NCI-H2196 treated with DMSO at 0.1 percent for 48 hours (cell line): ENCODE measurements at regions not wholly inside any gene's neighbourhood (a gene's known extent, or its start where the extent isn't known, plus 50 kb on each side); places are given as distances from the start of the nearest gene placed in this dataset.
A peak's percentile ranks its signal among the peaks of the same experiment; 100 is the strongest.
"Not testable (repeated sequence)": the region's sequence is repeated elsewhere in the genome, so short reads cannot be mapped to it uniquely, and the experiment has no call there.

Source experiments
- DNase-seq: peaks from one replicate; lab custom pipeline; 2025; ENCODE audit not compliant: unreplicated experiment; lab: John Stamatoyannopoulos, UW

- peak; percentile 3 for DNase-seq
Measured at GRCh38 chr4:132642016-132642817, 506.9 kb upstream of the PCDH10 start.

GRCh38 chr4:132646186-132646585, 502.9 kb upstream of the PCDH10 start:
- no peak for DNase-seq

- DNase-seq = no peak
Measured at GRCh38 chr4:132651196-132651595, 497.9 kb upstream of the PCDH10 start.

DNA sequence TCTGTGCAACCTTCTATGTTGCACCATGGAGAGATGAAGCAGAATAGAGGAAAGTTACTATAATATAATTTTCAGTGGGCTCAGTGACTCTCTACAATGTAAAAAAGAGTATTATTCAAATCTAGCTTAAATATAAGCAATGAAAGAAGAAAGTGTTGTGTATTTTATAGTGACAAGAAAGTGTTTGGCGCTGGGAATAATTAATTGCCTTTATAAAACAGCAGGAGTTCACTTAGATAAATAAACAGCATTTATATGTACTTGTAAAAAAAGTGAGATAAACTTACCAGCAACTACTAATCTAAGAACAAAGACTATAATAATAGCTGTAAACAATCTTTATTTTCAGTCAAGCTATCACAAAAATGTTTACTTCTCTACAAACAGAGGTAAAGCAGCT, 488.9 kb upstream of the PCDH10 start:
- no peak for DNase-seq

DNA sequence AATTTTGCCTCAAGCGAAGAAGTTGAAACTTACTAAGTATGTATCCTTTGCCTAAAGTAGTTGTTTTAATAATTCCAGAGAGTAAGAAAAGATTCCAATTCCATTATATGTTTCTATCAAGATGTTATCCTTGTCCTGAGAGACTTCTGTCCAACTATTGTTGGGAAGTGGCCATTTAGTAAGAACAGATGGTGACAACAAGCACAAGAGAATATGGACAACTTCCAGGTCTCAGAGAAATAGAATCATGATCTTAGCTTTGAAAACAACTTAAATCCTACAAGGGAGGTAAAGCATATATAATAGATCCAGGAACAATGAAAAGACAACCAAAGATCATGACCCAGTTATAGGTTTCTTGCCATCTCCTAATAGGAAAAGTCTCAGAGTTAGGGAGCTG, 486.6 kb upstream of the PCDH10 start:
- no peak for DNase-seq

GRCh38 chr4:132669786-132670185, 479.3 kb upstream of the PCDH10 start:
- no peak for DNase-seq

GRCh38 chr4:132670557-132670956, 478.5 kb upstream of the PCDH10 start:
- no peak for DNase-seq

GRCh38 chr4:132683957-132684356, 465.1 kb upstream of the PCDH10 start:
- no peak for DNase-seq

DNA sequence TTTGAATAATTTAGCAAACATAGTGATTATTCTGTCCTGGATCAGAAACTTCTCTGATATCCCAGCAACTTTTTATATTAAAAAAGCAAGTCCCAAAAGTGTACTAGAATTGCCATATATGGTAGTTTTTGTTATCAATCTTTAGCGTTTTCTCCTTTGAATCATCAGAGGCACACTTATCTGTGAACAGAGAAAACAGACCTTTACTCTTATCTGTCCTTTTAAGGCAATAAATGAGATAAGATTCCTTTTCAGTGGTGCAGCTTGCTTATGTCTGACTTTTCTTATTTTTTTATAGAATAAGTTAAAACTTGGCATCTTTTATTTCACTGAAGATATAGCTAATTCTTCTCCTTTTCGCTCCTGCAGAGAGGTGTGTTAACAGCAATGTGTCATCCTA, 458.1 kb upstream of the PCDH10 start:
- DNase-seq = no peak

DNA sequence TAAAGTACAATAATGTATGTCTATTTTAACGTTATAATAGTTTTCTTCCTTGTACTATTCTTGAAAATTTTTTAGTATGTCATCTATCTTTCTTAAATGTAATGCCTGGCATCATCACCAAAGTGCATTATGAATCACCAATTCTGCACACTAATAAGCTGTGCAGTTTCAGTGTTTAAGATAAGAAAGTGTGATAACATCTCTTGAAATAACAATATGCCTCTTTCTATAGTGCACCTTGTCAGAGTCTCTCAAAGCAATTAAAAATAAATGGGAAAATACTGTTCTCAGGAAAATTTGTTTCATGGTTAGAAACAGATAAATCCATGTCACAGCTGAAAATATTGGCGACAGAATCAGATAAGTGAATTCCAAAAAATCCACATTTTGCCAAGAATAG, 457.4 kb upstream of the PCDH10 start:
- DNase-seq = no peak

- DNase-seq = no peak
Measured at GRCh38 chr4:132694775-132695174, 454.3 kb upstream of the PCDH10 start.

DNA sequence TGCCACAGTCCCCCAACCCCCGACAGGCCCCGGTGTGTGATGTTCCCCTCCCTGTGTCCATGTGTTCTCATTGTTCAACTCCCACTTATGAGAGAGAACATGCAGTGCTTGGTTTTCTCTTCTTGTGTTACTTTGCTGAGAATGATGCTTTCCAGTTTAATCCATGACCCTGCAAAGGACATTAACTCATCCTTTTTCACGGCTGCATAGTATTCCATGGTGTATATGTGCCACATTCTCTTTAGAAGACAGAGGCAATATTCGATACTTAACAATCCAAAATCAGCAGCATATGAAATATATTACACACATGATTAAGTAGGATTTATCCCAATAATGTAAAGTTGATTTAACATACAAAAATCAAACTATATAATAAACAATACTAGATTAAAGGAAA, 451.6 kb upstream of the PCDH10 start:
- not testable (repeated sequence) for DNase-seq

- no peak for DNase-seq
Measured at GRCh38 chr4:132707955-132708354, 441.1 kb upstream of the PCDH10 start.

DNA sequence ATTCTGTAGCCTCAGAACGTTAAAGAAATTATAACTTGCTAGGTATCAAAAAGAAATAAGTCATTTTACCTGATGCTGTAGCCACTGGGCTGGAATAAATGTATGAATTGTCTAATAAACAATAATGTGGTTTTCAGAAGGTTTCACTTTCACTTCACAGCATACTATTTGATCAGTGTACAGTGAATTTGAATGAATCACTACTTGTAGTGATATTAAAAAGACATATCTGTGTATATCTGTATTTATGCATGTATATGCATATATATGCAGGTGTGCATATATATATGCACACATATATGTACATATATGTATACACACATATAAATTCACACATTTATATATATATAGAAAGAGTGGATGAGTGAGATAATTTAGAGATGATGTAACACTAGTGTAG, 440.0 kb upstream of the PCDH10 start:
- no peak for DNase-seq

DNA sequence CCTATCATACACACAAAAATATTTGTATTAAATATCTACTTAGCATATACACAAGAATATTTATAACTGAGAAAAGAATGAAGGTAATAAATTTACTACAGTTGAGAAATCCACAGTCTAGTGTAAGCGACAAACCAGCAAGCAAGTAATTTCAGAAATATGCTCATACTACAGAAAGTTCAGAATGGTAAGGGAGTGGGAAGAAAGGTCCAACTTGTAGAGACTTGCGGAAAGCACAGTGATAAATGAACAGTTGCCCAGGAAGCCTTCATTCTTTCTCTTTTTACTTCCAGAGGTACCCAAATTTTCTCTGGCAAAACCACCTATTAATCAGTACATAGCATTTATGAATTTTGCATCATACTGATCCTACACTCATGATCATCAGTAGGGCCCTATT, 438.1 kb upstream of the PCDH10 start:
- no peak for DNase-seq

DNA sequence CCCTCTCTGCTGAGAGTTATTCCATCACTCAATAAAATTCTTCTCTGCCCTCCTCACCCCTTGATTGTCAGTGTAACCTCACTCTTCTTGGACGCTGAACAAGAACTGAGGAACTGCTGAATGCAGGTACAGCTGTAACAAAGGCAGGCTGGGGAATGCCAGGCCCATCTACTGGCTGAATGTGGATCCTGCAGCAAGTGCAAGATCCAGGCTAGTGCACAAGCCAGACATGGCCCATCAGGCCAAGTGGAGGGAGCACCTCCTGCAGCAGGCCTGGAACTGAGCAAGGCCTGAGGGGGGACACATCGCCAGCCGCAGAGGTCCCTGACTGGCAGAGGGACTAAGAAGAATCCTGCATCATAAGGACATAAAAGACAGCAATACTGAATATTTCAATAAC, 411.8 kb upstream of the PCDH10 start:
- DNase-seq = no peak

DNA sequence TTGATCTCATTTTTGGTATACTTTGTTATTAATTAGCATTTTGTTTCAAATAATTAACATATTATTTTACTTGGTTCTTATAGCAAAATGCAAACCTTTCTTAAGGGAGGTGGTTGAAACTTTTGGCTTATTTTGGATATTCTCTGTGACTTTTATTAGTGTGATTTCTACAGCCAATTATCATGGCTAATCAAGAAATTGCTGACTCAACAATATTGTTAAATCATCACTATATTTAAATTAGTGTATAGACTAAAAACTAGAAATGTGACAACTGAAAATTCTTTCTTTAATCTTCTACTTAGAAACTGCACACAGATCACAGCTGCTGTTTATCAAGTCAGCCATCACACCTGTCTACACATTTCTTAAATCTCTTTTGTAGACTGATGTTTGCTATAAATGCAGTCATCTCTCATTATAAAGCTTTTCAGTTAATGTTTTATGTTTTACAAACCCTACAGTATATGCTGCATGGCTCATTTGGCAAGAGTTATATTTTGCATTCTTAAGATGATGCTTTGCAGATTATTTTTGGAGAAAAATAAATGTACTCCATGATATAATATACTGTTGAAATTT, 389.8 kb upstream of the PCDH10 start:
- no peak for DNase-seq

DNA sequence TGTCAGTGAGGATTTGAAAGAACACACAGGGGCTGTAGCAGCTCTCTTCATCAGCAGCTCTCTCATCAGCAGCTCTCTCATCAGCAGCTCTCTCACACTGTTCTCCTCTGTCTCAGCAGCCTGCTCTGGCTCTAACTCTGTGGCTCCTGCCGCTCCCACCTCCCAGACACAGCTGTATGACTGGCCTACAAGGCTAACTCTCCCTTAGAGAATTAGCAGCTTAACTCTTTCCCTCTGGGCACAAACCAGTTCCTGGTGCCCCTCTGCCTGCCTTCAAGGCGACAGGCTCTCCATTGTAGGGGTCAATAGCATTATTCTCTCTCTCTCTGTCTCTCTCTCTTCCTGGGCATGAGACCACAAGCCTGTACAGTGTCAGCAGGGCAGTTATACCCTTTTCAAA, 385.6 kb upstream of the PCDH10 start:
- no peak for DNase-seq

DNA sequence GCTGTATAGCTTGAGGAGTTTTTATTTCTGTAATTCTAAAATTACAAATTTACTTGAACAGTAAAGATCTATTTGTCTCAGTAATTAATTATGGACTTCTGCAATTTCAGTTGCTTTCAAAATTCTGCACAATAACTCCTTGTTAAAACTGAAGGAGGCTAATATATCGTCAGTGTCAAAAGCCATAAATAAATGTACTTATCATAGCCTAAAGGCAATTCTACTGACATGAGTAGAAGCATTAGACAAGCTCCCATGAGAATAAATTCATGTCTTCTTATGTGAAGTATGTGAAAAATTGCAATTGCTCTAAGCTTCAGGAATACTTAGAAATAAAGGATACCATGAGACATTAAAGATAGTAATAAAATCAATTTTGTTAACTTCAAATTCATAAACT, 381.2 kb upstream of the PCDH10 start:
- DNase-seq = no peak

DNA sequence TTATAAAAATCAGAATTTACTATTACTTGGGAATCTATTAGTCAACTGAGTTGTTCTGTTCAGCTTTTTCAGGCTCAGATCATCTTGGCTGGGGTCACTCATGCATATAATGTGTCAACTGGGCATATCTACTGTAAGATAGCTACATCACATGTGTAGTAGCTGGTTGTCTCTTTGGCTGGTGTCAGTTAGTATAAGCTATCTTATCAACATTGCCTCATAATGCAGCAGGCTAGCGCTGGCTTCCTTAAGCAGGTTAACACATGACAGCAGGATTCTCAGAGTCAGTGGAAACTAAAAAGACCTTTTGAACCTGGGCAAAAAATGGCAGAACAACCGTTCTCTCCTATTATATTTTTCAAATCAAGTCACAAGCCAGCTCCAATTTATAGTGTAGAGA, 378.3 kb upstream of the PCDH10 start:
- DNase-seq = no peak

GRCh38 chr4:132792310-132792709, 356.8 kb upstream of the PCDH10 start:
- DNase-seq = no peak

DNA sequence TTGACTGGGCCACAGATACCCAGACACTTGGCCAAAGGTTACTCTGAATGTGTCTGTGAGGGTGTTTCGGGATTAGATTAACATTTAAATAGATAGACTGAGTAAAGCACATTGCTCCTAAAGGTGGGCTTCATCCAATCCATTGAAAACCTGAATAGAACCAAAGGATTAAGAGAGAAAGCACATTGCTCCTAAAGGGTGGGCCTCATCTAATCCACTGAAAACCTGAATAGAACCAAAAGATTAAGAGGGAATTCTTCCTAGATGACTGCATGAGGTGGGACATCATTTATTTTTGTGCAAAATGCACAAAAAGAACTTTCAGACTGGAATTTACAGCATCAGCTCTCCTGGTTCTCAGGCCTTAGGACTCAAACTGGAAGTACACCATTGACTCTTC, 351.2 kb upstream of the PCDH10 start:
- no peak for DNase-seq
